Rectal smooth muscle tissue (tissue), 1 donor: ENCODE measurements at regions not wholly inside any gene's neighbourhood (a gene's known extent, or its start where the extent isn't known, plus 50 kb on each side); places are given as distances from the start of the nearest gene placed in this dataset.
A peak's percentile ranks its signal among the peaks of the same experiment; 100 is the strongest.

Source experiments
- H3K27ac ChIP-seq: one replicate; pipeline ENCODE4 v1.7.0; 2013; ENCODE audit warnings: low read depth, low read length, inconsistent platforms
- H3K27me3 ChIP-seq: one replicate; pipeline ENCODE4 v1.7.0; 2013; ENCODE audit warnings: low read length; ENCODE audit not compliant: control insufficient read depth, insufficient read depth
- H3K36me3 ChIP-seq: one replicate; pipeline ENCODE4 v1.7.0; 2013; ENCODE audit warnings: low read length; ENCODE audit not compliant: control insufficient read depth, insufficient read depth
- H3K4me1 ChIP-seq: one replicate; pipeline ENCODE4 v1.7.0; 2013; ENCODE audit warnings: low read length; ENCODE audit not compliant: control insufficient read depth, insufficient read depth
- H3K4me3 ChIP-seq: one replicate; pipeline ENCODE4 v1.7.0; 2013; ENCODE audit warnings: low read length
- H3K9ac ChIP-seq: one replicate; pipeline ENCODE4 v1.7.0; 2013; ENCODE audit warnings: low read length

DNA sequence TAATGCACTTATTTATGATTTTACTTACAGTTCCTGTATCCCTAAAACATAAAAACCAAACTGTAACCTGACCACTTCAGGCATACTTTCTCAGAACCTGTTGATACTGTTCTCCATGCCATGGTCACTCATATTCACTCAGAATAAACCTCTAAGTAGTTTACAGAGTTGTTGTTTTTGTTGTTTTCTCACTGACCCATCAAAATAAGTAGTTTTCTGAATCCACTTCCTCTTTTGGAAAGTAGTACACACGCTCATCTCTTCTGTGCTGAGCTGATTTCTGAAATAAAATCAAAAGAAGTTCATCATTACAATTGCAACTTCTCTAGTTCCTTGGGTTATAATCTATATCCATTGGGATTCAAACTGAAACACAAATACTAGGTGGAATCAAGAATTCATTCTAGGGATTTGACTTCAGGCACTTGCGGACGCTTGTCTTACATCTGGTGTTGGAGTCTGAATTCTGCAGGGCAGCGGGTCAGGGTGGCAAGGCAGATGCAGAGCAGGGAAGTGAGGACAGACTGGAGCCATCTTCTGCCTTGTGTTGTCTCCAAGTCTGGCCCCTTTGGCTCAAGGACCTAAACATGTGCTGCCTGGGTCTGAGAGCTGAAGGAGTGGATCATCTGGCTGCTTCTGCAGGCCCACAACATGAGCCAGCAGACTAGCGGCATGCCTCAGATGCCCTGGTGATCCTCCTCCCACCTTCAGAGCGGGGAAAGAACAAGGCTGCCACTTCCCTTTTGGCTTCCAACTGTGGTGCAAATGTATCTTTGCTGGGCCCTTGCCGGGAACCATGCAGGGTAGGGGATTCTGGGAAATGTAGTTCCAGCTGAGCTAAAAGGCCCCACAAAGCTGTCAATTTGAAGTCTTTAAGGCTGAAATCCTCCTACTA is 167.9 kb upstream of the MYLIP start:
- no peak overlapping the region for H3K27ac ChIP-seq
- no peak overlapping the region for H3K9ac ChIP-seq
- H3K4me1 ChIP-seq = no peaks in the 10 kb centered on the region
- no peak overlapping the region for H3K4me3 ChIP-seq
- H3K36me3 ChIP-seq = no peaks in the 10 kb centered on the region
- no peaks in the 10 kb centered on the region for H3K27me3 ChIP-seq

GRCh38 chr6:15957655-15958169 is 171.2 kb upstream of the MYLIP start:
- Histone ChIP-seq H3K4me3 (no peak overlapping the region), H3K27me3 (no peaks in the 10 kb centered on the region), H3K9ac (no peak overlapping the region), H3K27ac (no peak overlapping the region), H3K4me1 (no peaks in the 10 kb centered on the region), H3K36me3 (no peaks in the 10 kb centered on the region)

DNA sequence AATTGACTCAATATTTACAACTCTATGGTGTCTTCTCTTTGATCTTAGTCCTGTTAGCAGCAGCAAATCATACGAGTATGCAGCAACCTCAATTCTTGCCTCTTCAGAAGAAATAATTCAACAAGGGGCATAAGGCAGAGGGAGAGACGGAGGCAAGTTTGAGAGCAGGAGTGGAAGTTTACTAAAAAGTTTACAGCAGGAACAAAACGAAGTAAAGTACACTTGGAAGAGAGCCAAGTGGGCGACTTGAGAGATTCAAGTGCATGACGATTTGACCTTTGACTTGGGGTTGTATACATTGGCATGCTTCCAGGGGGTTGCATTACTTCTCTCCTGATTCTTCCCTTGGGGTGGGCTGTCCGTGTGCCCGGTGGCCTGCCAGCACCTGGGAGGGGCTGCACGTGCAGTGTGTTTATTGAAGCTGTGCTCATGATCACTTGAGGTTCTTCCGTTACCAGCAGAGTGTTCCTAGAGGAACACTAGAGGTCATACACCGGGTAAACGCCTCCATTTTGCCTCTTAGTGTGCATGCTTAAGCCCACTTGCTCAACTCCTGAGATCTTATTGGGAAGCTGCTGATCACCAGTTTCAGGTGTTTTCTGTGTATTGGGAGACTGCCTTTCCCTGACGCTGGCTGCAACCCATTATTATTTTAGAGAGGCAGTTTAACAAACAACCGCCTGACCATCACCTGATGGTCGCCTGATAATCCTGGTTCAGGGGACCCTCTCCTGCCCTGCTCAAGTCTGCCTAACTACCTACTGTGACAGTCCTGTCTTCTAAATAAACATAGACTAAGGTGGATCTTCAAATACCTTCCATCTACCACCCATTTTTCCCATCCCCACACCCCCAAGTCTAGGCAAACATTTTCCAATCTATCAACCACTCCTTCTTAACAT is 172.4 kb upstream of the MYLIP start:
- no peaks in the 10 kb centered on the region for H3K36me3 ChIP-seq
- peak overlapping the region; percentile 5 for H3K9ac ChIP-seq
- no peaks in the 10 kb centered on the region for H3K27me3 ChIP-seq
- no peak overlapping the region for H3K4me3 ChIP-seq
- H3K27ac ChIP-seq = no peak overlapping the region
- no peaks in the 10 kb centered on the region for H3K4me1 ChIP-seq

DNA sequence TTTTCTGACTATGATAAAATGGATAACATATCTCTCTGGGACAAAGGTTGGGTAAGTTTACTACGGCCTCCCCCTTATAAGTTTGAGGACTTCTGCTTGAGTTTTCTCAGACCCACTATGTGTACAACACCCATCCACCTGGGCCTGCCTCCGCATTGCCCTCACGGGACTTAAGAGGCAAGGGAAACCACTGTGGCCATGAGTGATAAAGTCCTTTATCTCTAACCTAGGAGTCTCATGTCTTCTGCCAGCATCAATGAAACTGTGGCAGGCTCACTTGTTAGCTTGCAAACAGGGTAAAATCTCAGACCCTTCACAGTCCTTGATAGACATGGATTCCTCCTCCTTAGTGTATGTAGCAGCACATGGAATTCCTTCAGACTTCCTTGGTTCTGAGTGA is 173.4 kb upstream of the MYLIP start:
- Histone ChIP-seq H3K9ac (no peak overlapping the region), H3K4me1 (no peaks in the 10 kb centered on the region), H3K27ac (no peak overlapping the region), H3K4me3 (no peak overlapping the region), H3K36me3 (no peaks in the 10 kb centered on the region), H3K27me3 (no peaks in the 10 kb centered on the region)

DNA sequence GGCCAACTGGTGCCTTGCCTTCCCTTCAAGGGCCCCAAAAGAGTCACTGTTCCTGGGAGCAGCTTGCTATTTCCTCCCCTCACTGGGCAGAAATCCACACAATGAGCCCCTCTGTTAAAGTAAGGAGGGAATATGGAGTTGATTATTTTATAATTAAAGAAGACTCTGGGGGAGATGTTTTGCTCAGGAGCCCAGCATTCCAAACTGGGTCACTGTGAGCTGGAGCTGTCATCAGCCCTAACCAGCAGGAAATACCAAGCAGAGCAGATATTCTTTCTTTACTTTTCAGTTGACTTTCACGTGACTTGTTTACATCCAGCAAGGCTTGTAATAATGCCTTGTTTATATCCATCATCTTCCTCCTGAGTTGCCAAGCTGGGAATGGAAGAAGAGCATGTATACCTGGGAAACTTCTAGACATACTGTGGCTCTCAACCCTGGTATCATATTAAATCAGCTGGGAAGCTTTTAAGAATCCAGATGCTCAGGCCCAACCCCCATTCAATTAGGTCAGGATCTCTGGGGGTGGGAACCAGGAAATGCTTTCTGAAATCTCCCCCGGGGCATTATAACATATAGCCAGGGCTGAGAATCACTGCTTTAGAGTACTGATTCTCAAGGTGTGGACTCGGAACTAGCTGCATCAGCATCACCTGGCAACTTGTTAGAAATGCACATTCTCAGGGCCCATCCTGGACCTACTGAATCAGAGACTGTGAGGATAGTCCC is 175.6 kb upstream of the MYLIP start:
- H3K27me3 ChIP-seq = no peaks in the 10 kb centered on the region
- H3K4me1 ChIP-seq = no peaks in the 10 kb centered on the region
- no peak overlapping the region for H3K9ac ChIP-seq
- H3K4me3 ChIP-seq = no peak overlapping the region
- H3K36me3 ChIP-seq = no peaks in the 10 kb centered on the region
- H3K27ac ChIP-seq = no peak overlapping the region

GRCh38 chr6:15952231-15953151 is 176.4 kb upstream of the MYLIP start:
- Histone ChIP-seq H3K27me3 (no peaks in the 10 kb centered on the region), H3K4me1 (no peaks in the 10 kb centered on the region), H3K36me3 (no peaks in the 10 kb centered on the region), H3K4me3 (no peak overlapping the region), H3K9ac (no peak overlapping the region), H3K27ac (no peak overlapping the region)

DNA sequence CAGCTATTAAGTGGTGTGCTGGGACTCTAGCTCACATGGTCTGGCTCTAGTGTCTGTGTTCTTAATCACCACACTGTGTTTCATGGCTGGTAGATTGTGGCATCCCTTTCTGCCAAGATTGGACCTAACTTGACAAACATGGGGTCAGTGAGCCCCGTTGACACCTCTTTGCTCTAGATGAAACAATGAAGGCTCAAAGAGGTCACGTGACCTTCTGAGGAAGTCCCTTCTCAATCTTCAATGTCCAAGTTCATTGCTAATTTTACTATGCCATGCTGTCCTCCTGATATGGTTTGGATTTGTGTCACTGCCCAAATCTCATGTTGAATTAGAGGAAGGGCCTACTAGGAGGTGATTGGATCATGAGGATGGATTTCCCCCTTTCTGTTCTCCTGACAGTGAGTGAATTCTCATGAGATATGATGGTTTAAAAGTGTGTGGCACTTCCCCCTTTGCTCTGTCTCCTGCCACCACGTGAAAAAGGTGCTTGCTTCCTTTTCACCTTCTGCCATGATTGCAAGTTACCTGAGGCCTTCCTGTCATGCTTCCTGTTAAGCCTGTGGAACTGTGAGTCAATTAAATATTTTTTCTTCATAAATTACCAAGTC is 177.8 kb upstream of the MYLIP start:
- H3K36me3 ChIP-seq = no peaks in the 10 kb centered on the region
- no peak overlapping the region for H3K27ac ChIP-seq
- H3K27me3 ChIP-seq = no peaks in the 10 kb centered on the region
- H3K9ac ChIP-seq = no peak overlapping the region
- H3K4me1 ChIP-seq = no peaks in the 10 kb centered on the region
- H3K4me3 ChIP-seq = no peak overlapping the region

DNA sequence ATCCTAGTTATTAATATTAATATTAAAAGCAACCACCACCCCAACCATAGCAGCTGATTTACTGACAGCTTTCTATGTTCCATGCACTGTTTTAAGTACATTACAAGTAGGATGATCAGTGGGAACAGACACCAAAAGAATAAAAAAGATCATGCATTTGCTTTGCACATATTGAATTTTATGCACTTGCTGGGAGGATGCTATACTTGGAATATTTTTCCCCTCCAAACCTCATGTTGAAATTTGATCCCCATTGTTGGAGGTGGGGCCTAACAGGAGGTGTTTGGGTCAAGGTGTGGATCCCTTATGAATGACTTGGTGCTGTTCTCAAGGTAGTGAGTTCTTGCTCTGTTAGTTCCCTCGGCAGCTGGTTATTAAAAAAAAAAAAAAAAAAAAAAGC is 178.9 kb upstream of the MYLIP start:
- Histone ChIP-seq H3K27me3 (no peaks in the 10 kb centered on the region), H3K36me3 (no peaks in the 10 kb centered on the region), H3K4me3 (no peak overlapping the region), H3K27ac (no peak overlapping the region), H3K9ac (no peak overlapping the region), H3K4me1 (no peaks in the 10 kb centered on the region)

GRCh38 chr6:15948930-15949900 is 179.7 kb upstream of the MYLIP start:
- H3K27me3 ChIP-seq = no peaks in the 10 kb centered on the region
- no peaks in the 10 kb centered on the region for H3K36me3 ChIP-seq
- H3K4me3 ChIP-seq = no peak overlapping the region
- no peak overlapping the region for H3K27ac ChIP-seq
- no peaks in the 10 kb centered on the region for H3K4me1 ChIP-seq
- no peak overlapping the region for H3K9ac ChIP-seq

DNA sequence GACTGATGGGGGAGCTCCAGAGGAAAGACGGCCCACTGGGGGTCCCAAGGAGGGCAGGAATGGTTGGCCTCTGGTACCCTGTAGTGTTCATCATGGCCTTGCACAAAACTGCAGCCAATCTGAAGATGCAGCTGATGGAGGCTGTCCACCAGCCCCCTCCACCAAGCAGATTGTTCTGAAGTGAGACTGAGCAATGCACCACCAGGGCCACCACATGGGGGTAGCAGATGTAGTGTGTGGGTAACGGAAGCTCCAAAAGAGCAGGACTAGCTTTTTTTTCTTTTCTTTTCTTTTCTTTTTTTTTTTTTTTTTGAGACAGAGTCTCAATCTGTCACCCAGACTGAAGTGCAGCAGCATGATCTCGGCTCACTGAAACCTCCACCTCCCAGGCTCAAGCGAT is 181.0 kb upstream of the MYLIP start:
- no peaks in the 10 kb centered on the region for H3K27me3 ChIP-seq
- H3K4me3 ChIP-seq = no peak overlapping the region
- H3K27ac ChIP-seq = no peak overlapping the region
- H3K9ac ChIP-seq = no peak overlapping the region
- no peaks in the 10 kb centered on the region for H3K36me3 ChIP-seq
- no peaks in the 10 kb centered on the region for H3K4me1 ChIP-seq
